IPS-18a (cell line): ENCODE measurements at regions not wholly inside any gene's neighbourhood (a gene's known extent, or its start where the extent isn't known, plus 50 kb on each side); places are given as distances from the start of the nearest gene placed in this dataset.

Source experiments
- H3K27ac ChIP-seq: one replicate; pipeline ENCODE4 v1.5.1; 2013; ENCODE audit warnings: low read length
- H3K27me3 ChIP-seq: one replicate; pipeline ENCODE4 v1.6.1; 2013; ENCODE audit warnings: mild to moderate bottlenecking, low read length; ENCODE audit not compliant: control insufficient read depth, insufficient read depth
- H3K36me3 ChIP-seq: one replicate; pipeline ENCODE4 v1.6.1; 2013; ENCODE audit warnings: low read depth, low read length; ENCODE audit not compliant: control insufficient read depth
- H3K4me1 ChIP-seq: one replicate; pipeline ENCODE4 v1.6.1; 2013; ENCODE audit warnings: low read depth, low read length; ENCODE audit not compliant: control insufficient read depth
- H3K4me3 ChIP-seq: one replicate; pipeline ENCODE4 v1.5.1; 2013; ENCODE audit warnings: low read length
- H3K9ac ChIP-seq: one replicate; pipeline ENCODE4 v1.6.1; 2013; ENCODE audit warnings: mild to moderate bottlenecking, low read length, moderate library complexity
- H3K9me3 ChIP-seq: one replicate; pipeline ENCODE4 v1.6.1; 2013; ENCODE audit warnings: low read depth, low read length; ENCODE audit not compliant: control insufficient read depth

DNA sequence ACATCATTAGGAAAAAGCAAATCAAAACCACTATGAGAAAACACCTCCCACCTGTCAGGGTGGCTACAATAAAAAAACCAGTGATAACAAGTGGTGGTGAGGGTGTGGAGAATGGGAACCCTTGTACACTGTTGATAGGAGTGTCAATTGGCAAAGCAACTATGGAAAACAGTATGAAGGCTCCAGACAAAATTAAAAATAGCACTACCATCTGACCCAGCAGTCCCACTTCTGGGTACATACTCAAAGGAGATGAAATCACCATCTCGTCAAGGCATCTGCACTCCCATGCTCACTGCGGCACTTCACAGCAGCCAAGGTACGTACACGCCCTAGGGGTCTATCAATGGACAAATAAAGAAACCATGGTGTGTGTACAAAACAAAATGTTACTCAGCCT lies 715.1 kb downstream of the UQCRFS1 start:
- Histone ChIP-seq H3K9me3 (no peaks in the 10 kb centered on the region), H3K27me3 (no peaks in the 10 kb centered on the region), H3K4me3 (no peak overlapping the region), H3K36me3 (no peaks in the 10 kb centered on the region), H3K9ac (no peak overlapping the region), H3K4me1 (peaks cover 23% of the 10 kb centered on the region), H3K27ac (no peak overlapping the region)

DNA sequence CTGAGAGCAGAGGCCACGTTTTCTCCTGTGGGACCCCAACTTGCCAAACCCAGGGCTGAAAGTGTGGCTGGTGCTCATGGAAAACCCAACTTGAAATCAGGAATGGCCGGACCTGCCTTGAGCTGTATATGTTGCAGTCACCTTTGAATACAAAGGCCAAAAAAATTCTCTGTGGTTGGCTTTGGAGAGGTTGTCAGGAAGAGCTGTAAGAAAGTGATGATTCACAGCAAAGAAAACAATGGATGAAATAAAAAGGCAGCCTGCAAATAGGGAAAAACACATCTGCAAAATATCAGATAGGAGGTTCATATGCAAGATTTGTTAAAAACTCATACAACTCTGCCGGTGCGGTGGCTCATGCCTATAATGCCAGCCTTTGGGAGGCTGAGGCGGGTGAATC lies 715.8 kb downstream of the UQCRFS1 start:
- Histone ChIP-seq H3K27me3 (no peaks in the 10 kb centered on the region), H3K4me1 (peaks cover 20% of the 10 kb centered on the region), H3K36me3 (no peaks in the 10 kb centered on the region), H3K9me3 (no peaks in the 10 kb centered on the region), H3K27ac (no peak overlapping the region), H3K4me3 (no peak overlapping the region), H3K9ac (no peak overlapping the region)

DNA sequence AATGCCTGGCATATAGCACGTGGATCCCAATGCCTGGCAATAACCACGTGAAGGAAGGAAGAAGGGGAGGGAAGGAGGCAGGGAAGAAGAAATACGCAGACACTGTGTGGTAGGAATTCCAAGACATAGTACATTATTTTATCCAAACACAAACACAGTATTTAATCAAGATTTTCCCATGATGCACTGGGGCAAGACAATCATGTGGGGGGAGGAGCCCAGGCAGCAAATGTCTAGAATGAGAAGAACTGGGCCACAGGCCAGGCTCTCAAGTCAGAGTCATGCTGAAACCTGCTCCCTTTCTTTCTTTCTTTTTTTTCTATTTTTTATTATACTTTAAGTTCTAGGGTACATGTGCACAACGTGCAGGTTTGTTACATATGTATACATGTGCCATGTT lies 717.9 kb downstream of the UQCRFS1 start:
- no peak overlapping the region for H3K4me3 ChIP-seq
- H3K27me3 ChIP-seq, result no peaks in the 10 kb centered on the region
- peaks cover 15% of the 10 kb centered on the region for H3K4me1 ChIP-seq
- no peaks in the 10 kb centered on the region for H3K36me3 ChIP-seq
- H3K9ac ChIP-seq, result no peak overlapping the region
- H3K27ac ChIP-seq, result no peak overlapping the region
- H3K9me3 ChIP-seq, result no peaks in the 10 kb centered on the region

DNA sequence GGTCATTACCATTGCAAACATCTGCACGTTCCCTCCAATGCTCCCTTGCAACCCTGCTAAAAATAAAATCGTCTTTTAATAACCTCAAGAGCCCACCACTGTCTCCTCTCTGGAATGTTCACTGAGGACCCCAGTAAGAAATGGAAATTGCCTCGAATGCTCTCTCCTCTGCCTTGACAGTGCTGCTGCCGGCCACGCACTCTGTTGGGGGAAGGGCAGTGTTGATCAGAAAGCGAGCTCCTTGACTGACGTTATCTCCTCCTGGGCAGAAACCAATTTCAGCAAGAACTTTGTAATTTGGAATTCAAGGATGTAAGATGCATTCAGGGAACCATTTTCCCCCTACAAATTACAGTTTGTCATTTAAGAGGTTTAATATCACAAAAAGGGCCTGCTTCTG lies 718.5 kb downstream of the UQCRFS1 start:
- H3K27ac ChIP-seq, result no peak overlapping the region
- H3K4me3 ChIP-seq, result peak overlapping the region; percentile 25
- H3K9me3 ChIP-seq, result no peaks in the 10 kb centered on the region
- H3K27me3 ChIP-seq, result no peaks in the 10 kb centered on the region
- peaks cover 15% of the 10 kb centered on the region for H3K4me1 ChIP-seq
- H3K9ac ChIP-seq, result no peak overlapping the region
- H3K36me3 ChIP-seq, result no peaks in the 10 kb centered on the region

DNA sequence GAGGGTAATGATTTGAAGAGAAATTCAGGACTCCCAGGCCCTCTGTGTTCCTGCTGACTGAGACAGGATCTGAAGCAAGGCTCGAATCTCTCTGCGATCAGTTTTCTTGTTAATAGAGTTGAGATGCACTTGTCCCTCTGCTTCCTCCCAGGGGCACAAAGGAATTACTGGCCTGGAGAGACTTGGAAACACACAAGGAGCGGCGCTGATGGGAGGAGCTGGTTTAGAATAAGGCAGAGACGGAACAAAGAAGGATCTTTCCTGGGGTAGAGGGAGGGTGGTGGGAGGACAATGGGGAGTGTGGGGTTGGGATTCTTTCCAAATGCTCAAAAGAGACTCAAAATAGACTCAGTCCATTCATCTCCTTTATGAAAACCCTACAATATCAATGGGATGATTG lies 719.1 kb downstream of the UQCRFS1 start:
- no peak overlapping the region for H3K27ac ChIP-seq
- H3K9me3 ChIP-seq, result no peaks in the 10 kb centered on the region
- H3K4me3 ChIP-seq, result peak overlapping the region; percentile 25
- H3K4me1 ChIP-seq, result peaks cover 15% of the 10 kb centered on the region
- H3K9ac ChIP-seq, result peak overlapping the region; percentile 16
- H3K27me3 ChIP-seq, result no peaks in the 10 kb centered on the region
- no peaks in the 10 kb centered on the region for H3K36me3 ChIP-seq

DNA sequence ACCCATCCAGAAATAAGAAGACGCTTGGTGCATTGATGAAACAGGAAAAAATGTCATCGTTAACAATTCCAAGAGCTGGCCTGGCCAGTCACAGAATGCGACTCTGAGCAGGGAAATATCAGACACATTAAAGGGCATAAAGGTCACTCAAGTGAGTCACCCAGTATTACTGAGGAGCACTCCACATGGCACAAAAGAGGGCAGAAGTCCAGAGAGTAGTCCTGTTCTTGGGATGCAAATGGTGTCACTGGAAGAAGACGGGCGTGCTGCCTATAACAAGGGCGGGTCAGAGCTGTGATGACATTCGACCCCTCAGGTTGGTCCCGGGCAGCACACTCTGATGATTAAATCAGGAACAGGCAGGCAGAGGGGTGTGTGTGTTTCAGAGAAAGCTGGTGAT lies 720.3 kb downstream of the UQCRFS1 start:
- no peaks in the 10 kb centered on the region for H3K9me3 ChIP-seq
- H3K9ac ChIP-seq, result no peak overlapping the region

DNA sequence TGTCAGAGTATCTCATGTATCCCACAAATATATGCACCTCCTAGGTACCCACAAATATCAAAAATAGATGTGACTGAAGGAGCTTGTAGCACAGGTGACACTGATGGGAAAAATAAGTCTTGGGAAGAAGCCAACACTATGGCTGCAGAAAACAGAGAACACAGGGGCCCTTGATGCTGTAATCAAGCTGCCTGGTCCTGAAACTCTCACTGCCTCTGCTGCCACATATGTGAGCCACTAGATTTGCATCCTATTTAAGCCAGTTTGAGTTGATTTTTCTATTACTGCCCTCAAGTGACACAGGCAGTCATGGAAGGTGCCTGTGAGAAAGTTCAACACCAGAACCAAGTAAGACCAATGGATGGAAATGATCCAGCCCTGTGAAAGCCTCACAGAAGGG lies 720.8 kb downstream of the UQCRFS1 start:
- H3K27ac ChIP-seq, result no peak overlapping the region
- H3K9me3 ChIP-seq, result no peaks in the 10 kb centered on the region
- H3K36me3 ChIP-seq, result no peaks in the 10 kb centered on the region
- H3K9ac ChIP-seq, result no peak overlapping the region
- H3K27me3 ChIP-seq, result no peaks in the 10 kb centered on the region
- no peak overlapping the region for H3K4me3 ChIP-seq
- peaks cover 18% of the 10 kb centered on the region for H3K4me1 ChIP-seq

More for the DNA sequence above, 720.3 kb downstream of the UQCRFS1 start:
- Histone ChIP-seq H3K4me3 (no peak overlapping the region), H3K27me3 (no peaks in the 10 kb centered on the region), H3K4me1 (peaks cover 18% of the 10 kb centered on the region), H3K27ac (no peak overlapping the region), H3K36me3 (no peaks in the 10 kb centered on the region)

DNA sequence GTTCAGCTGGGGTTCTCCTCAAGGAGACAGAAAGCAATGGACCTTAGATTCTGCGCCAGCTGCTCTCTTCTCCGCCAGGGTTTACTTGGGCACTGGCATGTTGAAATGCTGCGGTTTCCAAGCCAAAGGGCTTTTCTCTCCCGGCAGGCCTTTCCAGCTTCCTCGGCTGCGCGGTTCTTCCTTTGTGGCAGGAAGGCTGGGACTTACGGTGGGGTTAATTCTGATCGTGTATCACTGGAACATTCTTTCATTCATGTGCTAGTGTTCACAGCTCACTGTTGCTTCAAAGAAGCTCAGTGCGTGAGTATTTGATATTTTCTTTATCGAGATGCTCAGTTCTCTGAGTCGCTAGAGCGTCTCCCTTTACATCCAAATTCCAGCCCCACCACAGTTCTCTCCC lies 723.2 kb downstream of the UQCRFS1 start:
- Histone ChIP-seq H3K4me1 (peaks cover 16% of the 10 kb centered on the region), H3K27ac (no peak overlapping the region), H3K9ac (no peak overlapping the region), H3K27me3 (no peaks in the 10 kb centered on the region), H3K4me3 (no peak overlapping the region), H3K36me3 (no peaks in the 10 kb centered on the region), H3K9me3 (no peaks in the 10 kb centered on the region)

DNA sequence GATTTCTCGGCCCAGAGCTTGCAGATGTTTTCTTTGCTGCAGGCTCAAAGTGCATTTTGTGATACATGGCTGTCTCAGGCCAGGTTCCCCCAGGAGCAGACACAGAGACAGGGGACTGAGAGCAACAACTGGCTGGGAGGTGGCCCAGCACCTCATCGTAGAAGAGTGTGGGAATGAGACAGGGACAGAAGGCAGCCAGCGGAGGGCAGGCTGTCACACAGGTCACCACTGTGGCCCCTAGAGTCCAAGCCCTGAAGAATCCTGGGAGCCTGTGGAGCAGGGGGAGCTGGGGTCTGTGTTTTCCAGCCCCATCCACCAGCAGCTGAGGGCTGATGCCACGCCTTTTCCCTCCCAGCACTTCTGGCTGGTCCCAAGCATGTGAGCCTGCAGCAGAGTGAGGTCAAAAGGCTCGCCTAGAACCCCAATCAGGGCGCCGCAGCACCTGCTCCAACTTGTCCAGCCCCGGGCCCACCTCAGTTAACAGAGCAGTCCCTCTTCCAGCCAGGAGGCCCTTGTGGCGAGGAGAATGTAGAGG lies 723.8 kb downstream of the UQCRFS1 start:
- no peak overlapping the region for H3K27ac ChIP-seq
- H3K9me3 ChIP-seq, result no peaks in the 10 kb centered on the region
- no peak overlapping the region for H3K9ac ChIP-seq
- no peak overlapping the region for H3K4me3 ChIP-seq
- H3K4me1 ChIP-seq, result peaks cover 10% of the 10 kb centered on the region
- H3K36me3 ChIP-seq, result no peaks in the 10 kb centered on the region
- no peaks in the 10 kb centered on the region for H3K27me3 ChIP-seq

DNA sequence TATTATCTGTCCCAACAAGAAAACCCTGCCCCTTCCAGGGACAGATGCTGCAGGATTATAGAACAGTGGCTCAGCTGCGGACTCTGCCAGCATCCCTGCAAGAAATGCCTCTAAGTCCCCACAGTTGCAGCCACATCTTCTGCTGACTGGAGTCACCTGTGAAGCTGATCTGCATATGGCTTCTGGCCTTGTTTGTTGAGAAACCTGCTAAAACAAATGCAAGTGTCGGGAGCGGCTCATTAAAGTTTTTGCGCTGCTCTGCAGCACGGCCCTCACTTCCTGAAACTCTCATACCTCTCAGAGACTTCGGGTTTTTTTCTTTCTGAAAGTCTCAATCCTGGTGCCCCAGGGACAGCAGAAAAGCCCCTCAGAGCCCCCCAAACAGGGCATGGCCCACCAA lies 725.0 kb downstream of the UQCRFS1 start:
- H3K4me1 ChIP-seq, result peaks cover 4% of the 10 kb centered on the region
- H3K27me3 ChIP-seq, result no peaks in the 10 kb centered on the region
- no peaks in the 10 kb centered on the region for H3K9me3 ChIP-seq
- H3K9ac ChIP-seq, result no peak overlapping the region
- no peak overlapping the region for H3K27ac ChIP-seq
- H3K4me3 ChIP-seq, result no peak overlapping the region
- no peaks in the 10 kb centered on the region for H3K36me3 ChIP-seq

DNA sequence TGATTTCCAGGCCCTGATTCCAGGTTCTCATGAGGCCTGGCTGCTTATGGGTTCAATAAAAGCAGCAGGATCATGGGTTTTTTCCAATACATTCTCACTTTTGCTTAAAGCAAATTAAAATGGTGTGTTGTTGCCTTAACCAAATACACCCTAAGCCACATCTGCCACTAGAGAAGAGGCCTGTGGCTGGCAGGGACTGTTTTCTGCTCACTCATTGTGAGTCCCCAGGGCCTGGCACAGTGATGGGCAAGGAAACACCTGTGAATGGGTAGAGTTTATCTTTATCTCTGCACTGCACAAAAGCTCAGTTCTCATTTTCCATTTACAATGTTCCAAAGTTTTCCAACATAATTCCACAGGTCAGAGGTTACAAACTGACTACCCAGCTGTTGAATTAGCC lies 726.0 kb downstream of the UQCRFS1 start:
- no peak overlapping the region for H3K9ac ChIP-seq
- no peaks in the 10 kb centered on the region for H3K36me3 ChIP-seq
- peaks cover 7% of the 10 kb centered on the region for H3K4me1 ChIP-seq
- no peak overlapping the region for H3K27ac ChIP-seq
- H3K4me3 ChIP-seq, result no peak overlapping the region
- no peaks in the 10 kb centered on the region for H3K27me3 ChIP-seq
- no peaks in the 10 kb centered on the region for H3K9me3 ChIP-seq

DNA sequence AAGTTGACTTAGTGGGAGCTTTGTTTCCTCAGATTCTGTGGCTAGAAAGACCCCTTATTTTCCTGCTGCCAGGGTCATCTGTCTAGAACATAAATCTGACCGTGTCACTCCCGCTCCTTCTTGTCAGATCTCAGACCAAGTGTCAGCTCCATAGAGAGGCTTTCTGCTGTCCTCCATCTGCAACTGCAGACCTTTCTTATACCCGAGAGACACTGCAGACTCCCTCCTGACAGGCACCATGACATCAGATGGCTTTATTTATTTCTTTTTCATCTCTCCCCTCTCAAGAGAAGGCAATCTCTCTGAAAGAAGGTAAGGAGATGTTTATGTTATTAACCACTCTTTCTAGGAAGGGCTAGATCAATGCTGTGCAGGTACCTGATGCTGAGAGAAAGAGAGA lies 726.5 kb downstream of the UQCRFS1 start:
- H3K4me3 ChIP-seq, result no peak overlapping the region
- H3K9me3 ChIP-seq, result no peaks in the 10 kb centered on the region
- H3K27me3 ChIP-seq, result no peaks in the 10 kb centered on the region
- H3K9ac ChIP-seq, result no peak overlapping the region
- peaks cover 11% of the 10 kb centered on the region for H3K4me1 ChIP-seq
- H3K36me3 ChIP-seq, result no peaks in the 10 kb centered on the region
- H3K27ac ChIP-seq, result no peak overlapping the region
